ENCODE measurements at regions not wholly inside any gene's neighbourhood (a gene's known extent, or its start where the extent isn't known, plus 50 kb on each side); places are given as distances from the start of the nearest gene placed in this dataset.

DNA sequence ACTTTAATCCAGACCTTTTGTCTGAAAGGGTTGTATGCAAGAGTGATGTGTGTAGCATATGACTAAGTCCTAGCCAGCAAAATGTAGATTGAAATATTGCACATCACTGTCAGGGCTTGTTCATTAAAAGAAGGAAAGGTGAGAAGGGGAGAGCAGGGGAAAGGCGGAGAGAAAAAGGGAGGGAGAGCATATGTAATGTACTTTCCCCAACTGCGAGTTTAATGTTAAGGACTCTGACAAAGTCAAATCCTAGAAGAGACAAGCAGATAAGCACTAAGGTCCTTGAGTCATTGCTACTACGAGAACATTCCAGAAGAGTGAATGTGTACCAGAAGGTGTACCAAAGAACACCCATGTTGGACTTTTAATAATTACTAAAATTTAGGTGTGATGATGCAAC, 1336.7 kb downstream of the NSUN3 start:
- Histone ChIP-seq H3K14ac (ENCODE audit: low read length) (no peak overlapping the region), H3K18ac (ENCODE audit: low read length) (no peak overlapping the region), H4K8ac (ENCODE audit: low read depth, low read length) (no peak overlapping the region), H3K9me3 (replicated peaks in 1 of 2; ENCODE audit: control insufficient read depth in 2 of 2, insufficient read depth in 1 of 2, low read depth in 1 of 2, low read length in 2 of 2) (no peaks in the 10 kb centered on the region), H3K27me3 (ENCODE audit: control insufficient read depth in 3 of 3, insufficient read depth in 3 of 3, low read depth in 1 of 3, low read length in 3 of 3) (no peaks in the 10 kb centered on the region), H3K36me3 (replicated peaks in 1 of 2; ENCODE audit: control insufficient read depth in 2 of 2, insufficient read depth in 2 of 2, low read length in 2 of 2) (no peaks in the 10 kb centered on the region), H4K91ac (ENCODE audit: low read depth, low read length, poor library complexity) (no peak overlapping the region), H3K4me1 (ENCODE audit: control insufficient read depth in 2 of 2, insufficient read depth in 1 of 2, low read depth in 1 of 2, low read length in 2 of 2) (no peaks in the 10 kb centered on the region), H2BK120ac (ENCODE audit: low read depth, low read length) (no peak overlapping the region), H3K9ac (ENCODE audit: low read depth, low read length, poor library complexity) (no peak overlapping the region), H2AFZ (ENCODE audit: low read length) (no peak overlapping the region), H3K23ac (ENCODE audit: low read depth, low read length, poor library complexity) (no peak overlapping the region), H2BK12ac (ENCODE audit: low read length) (no peak overlapping the region), H3K27ac (replicated peaks; ENCODE audit: low read length) (no peak overlapping the region), H2AK5ac (ENCODE audit: low read depth, low read length) (no peak overlapping the region), H3K79me1 (ENCODE audit: low read depth, low read length) (no peaks in the 10 kb centered on the region), H2BK5ac (ENCODE audit: low read length) (no peak overlapping the region), H2BK15ac (ENCODE audit: low read length) (no peak overlapping the region), H3K4me2 (ENCODE audit: insufficient read depth, low read length, poor library complexity, severe bottlenecking) (no peak overlapping the region), H3K4me3 (ENCODE audit: low read length in 2 of 2) (no peak overlapping the region), H3K4ac (ENCODE audit: low read length) (no peak overlapping the region)
- DNase-seq (ENCODE audit: low spot score): no peak
- WGBS, 2 donors (ENCODE audit: extremely low coverage in 2 of 2, insufficient read length in 2 of 2, insufficient replicate concordance in 1 of 2): no CpG with 5 or more reads among the region's 3 CpGs

DNA sequence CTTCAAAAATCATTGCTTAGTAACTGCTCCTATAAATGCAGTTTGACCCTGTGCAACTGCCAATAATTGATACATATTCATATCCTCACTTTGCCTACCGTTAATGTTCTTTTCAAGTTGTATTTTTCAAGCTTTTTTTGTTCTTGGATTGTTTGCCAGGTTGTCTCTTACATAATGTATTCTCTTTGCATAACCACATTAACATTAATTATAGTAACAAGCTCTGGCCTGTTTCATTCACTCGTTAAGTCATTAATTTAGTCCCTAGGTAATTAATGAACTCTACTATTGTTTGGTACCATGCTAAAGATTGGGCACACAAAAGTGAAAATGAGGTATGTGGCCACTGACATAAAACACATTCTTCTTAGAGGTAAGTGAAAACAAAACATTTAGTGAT, 1338.8 kb downstream of the NSUN3 start:
- Histone ChIP-seq H3K4me1 (ENCODE audit: control insufficient read depth in 2 of 2, insufficient read depth in 1 of 2, low read depth in 1 of 2, low read length in 2 of 2) (no peaks in the 10 kb centered on the region), H2AFZ (ENCODE audit: low read length) (no peak overlapping the region), H3K9ac (ENCODE audit: low read depth, low read length, poor library complexity) (no peak overlapping the region), H2BK15ac (ENCODE audit: low read length) (no peak overlapping the region), H3K18ac (ENCODE audit: low read length) (no peak overlapping the region), H2BK5ac (ENCODE audit: low read length) (no peak overlapping the region), H3K4me2 (ENCODE audit: insufficient read depth, low read length, poor library complexity, severe bottlenecking) (no peak overlapping the region), H3K4ac (ENCODE audit: low read length) (no peak overlapping the region), H3K14ac (ENCODE audit: low read length) (no peak overlapping the region), H2BK12ac (ENCODE audit: low read length) (no peak overlapping the region), H2BK120ac (ENCODE audit: low read depth, low read length) (no peak overlapping the region), H3K27ac (replicated peaks; ENCODE audit: low read length) (no peak overlapping the region), H3K9me3 (replicated peaks in 1 of 2; ENCODE audit: control insufficient read depth in 2 of 2, insufficient read depth in 1 of 2, low read depth in 1 of 2, low read length in 2 of 2) (no peaks in the 10 kb centered on the region), H3K79me1 (ENCODE audit: low read depth, low read length) (no peaks in the 10 kb centered on the region), H3K27me3 (ENCODE audit: control insufficient read depth in 3 of 3, insufficient read depth in 3 of 3, low read depth in 1 of 3, low read length in 3 of 3) (no peaks in the 10 kb centered on the region), H4K91ac (ENCODE audit: low read depth, low read length, poor library complexity) (no peak overlapping the region), H2AK5ac (ENCODE audit: low read depth, low read length) (no peak overlapping the region), H3K4me3 (ENCODE audit: low read length in 2 of 2) (no peak overlapping the region), H3K36me3 (replicated peaks in 1 of 2; ENCODE audit: control insufficient read depth in 2 of 2, insufficient read depth in 2 of 2, low read length in 2 of 2) (no peaks in the 10 kb centered on the region), H3K23ac (ENCODE audit: low read depth, low read length, poor library complexity) (no peak overlapping the region), H4K8ac (ENCODE audit: low read depth, low read length) (no peak overlapping the region)
- no CpG with 5 or more reads among the region's 2 CpGs for WGBS, 2 donors (ENCODE audit: extremely low coverage in 2 of 2, insufficient read length in 2 of 2, insufficient replicate concordance in 1 of 2)
- no peak for DNase-seq (ENCODE audit: low spot score)

DNA sequence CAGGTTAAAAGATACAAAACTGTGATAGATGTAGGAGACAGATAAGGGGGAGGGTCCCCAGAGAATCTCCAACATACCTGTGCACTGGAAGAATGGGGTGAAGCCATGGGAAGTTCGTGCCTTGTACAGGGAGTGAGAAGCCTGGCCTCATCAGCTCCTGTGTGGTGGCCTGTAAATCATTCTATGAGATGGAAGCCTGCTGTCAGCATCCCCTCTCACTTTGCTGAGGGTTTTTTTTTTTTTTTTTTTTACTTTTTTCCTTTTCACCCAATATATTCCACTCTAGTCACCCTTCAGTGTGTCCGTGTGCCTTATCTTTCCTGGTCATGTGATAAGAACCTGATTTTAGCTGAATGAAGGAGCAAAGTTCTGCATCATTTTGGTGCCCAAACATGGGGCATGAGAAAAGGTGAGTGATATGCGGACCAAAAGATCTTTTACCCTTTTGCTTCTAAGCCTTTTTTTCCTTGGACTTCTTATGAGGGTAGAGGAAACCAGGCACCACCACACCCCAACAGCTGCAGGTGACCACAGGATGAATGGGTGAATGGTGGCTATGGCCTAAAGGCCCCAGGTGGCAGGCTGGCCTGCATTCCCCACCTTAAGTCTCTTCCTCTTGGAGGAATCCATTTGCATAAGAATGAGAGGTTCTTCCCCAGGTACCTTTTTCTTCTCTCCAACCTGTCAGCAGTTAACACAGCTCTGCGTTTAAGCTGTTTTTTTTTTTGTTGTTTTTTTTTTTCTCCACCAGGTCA, 1345.0 kb downstream of the NSUN3 start:
- no peak overlapping the region for H3K27ac ChIP-seq (replicated peaks; ENCODE audit: low read length)
- H3K4me1 ChIP-seq (ENCODE audit: control insufficient read depth in 2 of 2, insufficient read depth in 1 of 2, low read depth in 1 of 2, low read length in 2 of 2): no peaks in the 10 kb centered on the region
- no peak overlapping the region for H2BK12ac ChIP-seq (ENCODE audit: low read length)
- no peak overlapping the region for H4K91ac ChIP-seq (ENCODE audit: low read depth, low read length, poor library complexity)
- no peak overlapping the region for H2AK5ac ChIP-seq (ENCODE audit: low read depth, low read length)
- no peak overlapping the region for H2BK5ac ChIP-seq (ENCODE audit: low read length)
- H2AFZ ChIP-seq (ENCODE audit: low read length): peak overlapping the region; percentile 64
- no peak overlapping the region for H3K4me3 ChIP-seq (ENCODE audit: low read length in 2 of 2)
- no peak overlapping the region for H3K18ac ChIP-seq (ENCODE audit: low read length)
- no CpG with 5 or more reads among the region's 4 CpGs for WGBS, 2 donors (ENCODE audit: extremely low coverage in 2 of 2, insufficient read length in 2 of 2, insufficient replicate concordance in 1 of 2)
- no peak overlapping the region for H4K8ac ChIP-seq (ENCODE audit: low read depth, low read length)
- H3K4ac ChIP-seq (ENCODE audit: low read length): no peak overlapping the region
- H3K9ac ChIP-seq (ENCODE audit: low read depth, low read length, poor library complexity): no peak overlapping the region
- no peak overlapping the region for H2BK15ac ChIP-seq (ENCODE audit: low read length)
- no peak overlapping the region for H3K4me2 ChIP-seq (ENCODE audit: insufficient read depth, low read length, poor library complexity, severe bottlenecking)
- no peak for DNase-seq (ENCODE audit: low spot score)
- H2BK120ac ChIP-seq (ENCODE audit: low read depth, low read length): no peak overlapping the region
- no peaks in the 10 kb centered on the region for H3K27me3 ChIP-seq (ENCODE audit: control insufficient read depth in 3 of 3, insufficient read depth in 3 of 3, low read depth in 1 of 3, low read length in 3 of 3)
- no peak overlapping the region for H3K14ac ChIP-seq (ENCODE audit: low read length)
- H3K36me3 ChIP-seq (replicated peaks in 1 of 2; ENCODE audit: control insufficient read depth in 2 of 2, insufficient read depth in 2 of 2, low read length in 2 of 2): no peaks in the 10 kb centered on the region
- H3K79me1 ChIP-seq (ENCODE audit: low read depth, low read length): no peaks in the 10 kb centered on the region
- H3K9me3 ChIP-seq (replicated peaks in 1 of 2; ENCODE audit: control insufficient read depth in 2 of 2, insufficient read depth in 1 of 2, low read depth in 1 of 2, low read length in 2 of 2): no peaks in the 10 kb centered on the region
- H3K23ac ChIP-seq (ENCODE audit: low read depth, low read length, poor library complexity): no peak overlapping the region

DNA sequence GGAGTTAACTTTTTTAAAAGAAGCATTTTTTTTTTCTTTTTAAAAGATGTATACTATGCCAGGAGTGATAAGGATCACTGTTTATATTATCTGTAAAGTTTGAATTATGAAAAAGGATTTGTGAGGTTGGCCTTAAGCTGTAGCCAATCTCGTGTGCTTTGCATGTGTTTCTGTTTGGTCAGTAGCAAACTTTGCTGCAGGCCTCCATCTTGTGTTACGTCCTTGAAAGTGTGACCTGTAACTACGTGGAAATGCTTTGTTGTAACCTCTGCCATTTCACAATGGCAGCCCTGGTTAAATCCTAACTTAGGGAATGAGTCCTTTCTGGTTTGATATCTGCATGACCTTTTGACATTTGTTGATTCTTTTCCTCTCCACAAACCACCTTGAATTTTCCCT, 1345.6 kb downstream of the NSUN3 start:
- H3K4me1 ChIP-seq (ENCODE audit: control insufficient read depth in 2 of 2, insufficient read depth in 1 of 2, low read depth in 1 of 2, low read length in 2 of 2): no peaks in the 10 kb centered on the region
- H3K4me3 ChIP-seq (ENCODE audit: low read length in 2 of 2): no peak overlapping the region
- no peak overlapping the region for H4K8ac ChIP-seq (ENCODE audit: low read depth, low read length)
- no peak for DNase-seq (ENCODE audit: low spot score)
- H2BK120ac ChIP-seq (ENCODE audit: low read depth, low read length): no peak overlapping the region
- no peak overlapping the region for H3K4me2 ChIP-seq (ENCODE audit: insufficient read depth, low read length, poor library complexity, severe bottlenecking)
- H2AFZ ChIP-seq (ENCODE audit: low read length): peak overlapping the region; percentile 64
- H3K27ac ChIP-seq (replicated peaks; ENCODE audit: low read length): no peak overlapping the region
- H3K9ac ChIP-seq (ENCODE audit: low read depth, low read length, poor library complexity): no peak overlapping the region
- H3K9me3 ChIP-seq (replicated peaks in 1 of 2; ENCODE audit: control insufficient read depth in 2 of 2, insufficient read depth in 1 of 2, low read depth in 1 of 2, low read length in 2 of 2): no peaks in the 10 kb centered on the region
- H3K4ac ChIP-seq (ENCODE audit: low read length): no peak overlapping the region
- no peak overlapping the region for H2BK15ac ChIP-seq (ENCODE audit: low read length)
- no peaks in the 10 kb centered on the region for H3K36me3 ChIP-seq (replicated peaks in 1 of 2; ENCODE audit: control insufficient read depth in 2 of 2, insufficient read depth in 2 of 2, low read length in 2 of 2)
- H3K27me3 ChIP-seq (ENCODE audit: control insufficient read depth in 3 of 3, insufficient read depth in 3 of 3, low read depth in 1 of 3, low read length in 3 of 3): no peaks in the 10 kb centered on the region
- no peak overlapping the region for H3K23ac ChIP-seq (ENCODE audit: low read depth, low read length, poor library complexity)
- H3K79me1 ChIP-seq (ENCODE audit: low read depth, low read length): no peaks in the 10 kb centered on the region
- no peak overlapping the region for H2BK5ac ChIP-seq (ENCODE audit: low read length)
- no peak overlapping the region for H2AK5ac ChIP-seq (ENCODE audit: low read depth, low read length)
- no peak overlapping the region for H3K18ac ChIP-seq (ENCODE audit: low read length)
- H2BK12ac ChIP-seq (ENCODE audit: low read length): no peak overlapping the region
- no CpG with 5 or more reads among the region's 3 CpGs for WGBS, 2 donors (ENCODE audit: extremely low coverage in 2 of 2, insufficient read length in 2 of 2, insufficient replicate concordance in 1 of 2)
- H4K91ac ChIP-seq (ENCODE audit: low read depth, low read length, poor library complexity): no peak overlapping the region
- H3K14ac ChIP-seq (ENCODE audit: low read length): no peak overlapping the region

Measured in neuronal stem cell (in vitro differentiated cells).